Subcutaneous abdominal adipose tissue (tissue), 5 donors: ENCODE measurements at regions not wholly inside any gene's neighbourhood (a gene's known extent, or its start where the extent isn't known, plus 50 kb on each side); places are given as distances from the start of the nearest gene placed in this dataset.

ENCODE experiments used
- H3K27ac ChIP-seq: one replicate; pipeline ENCODE4 v1.7.0; 2013; ENCODE audit warnings: low read depth, mild to moderate bottlenecking, inconsistent platforms, low read length, moderate library complexity
- H3K27me3 ChIP-seq, 5 donors: one replicate each; pipeline ENCODE4 v1.7.0; 2013; ENCODE audit warnings: low read length in 5 of 5, inconsistent platforms in 1 of 5; ENCODE audit not compliant: control insufficient read depth in 5 of 5, insufficient read depth in 4 of 5
- H3K36me3 ChIP-seq, 5 donors: one replicate each; pipeline ENCODE4 v1.7.0; 2013; ENCODE audit warnings: low read length in 5 of 5; ENCODE audit not compliant: control insufficient read depth in 5 of 5, insufficient read depth in 5 of 5
- H3K4me1 ChIP-seq, 5 donors: one replicate each; pipeline ENCODE4 v1.7.0; 2013; ENCODE audit warnings: low read length in 5 of 5, mild to moderate bottlenecking in 3 of 5, moderate library complexity in 1 of 5; ENCODE audit not compliant: control insufficient read depth in 5 of 5, insufficient read depth in 5 of 5
- H3K4me3 ChIP-seq, 5 donors: one replicate each; pipeline ENCODE4 v1.7.0; 2013; ENCODE audit warnings: low read length in 5 of 5, low read depth in 1 of 5
- H3K9ac ChIP-seq, 5 donors: one replicate each; pipeline ENCODE4 v1.7.0; 2013; ENCODE audit warnings: low read length in 5 of 5, mild to moderate bottlenecking in 4 of 5, moderate library complexity in 3 of 5
- H3K9me3 ChIP-seq, 5 donors: one replicate each; pipeline ENCODE4 v1.7.0; 2013; ENCODE audit warnings: low read length in 5 of 5; ENCODE audit not compliant: control insufficient read depth in 5 of 5
- donor health status: healthy.
- donor health status: healthy.
- donor health status: healthy.
- donor health status: healthy.
- donor health status: healthy.

GRCh38 chr5:105945203-105945972 is 1725.3 kb downstream of the EFNA5 start:
- Histone ChIP-seq H3K9ac (no peak overlapping the region), H3K4me1 (peaks cover 0 to 5% (median 3%) of the 10 kb centered on the region in 5 donors), H3K9me3 (no peaks in the 10 kb centered on the region), H3K4me3 (no peak overlapping the region), H3K27ac (no peak overlapping the region), H3K36me3 (no peaks in the 10 kb centered on the region), H3K27me3 (no peaks in the 10 kb centered on the region)

DNA sequence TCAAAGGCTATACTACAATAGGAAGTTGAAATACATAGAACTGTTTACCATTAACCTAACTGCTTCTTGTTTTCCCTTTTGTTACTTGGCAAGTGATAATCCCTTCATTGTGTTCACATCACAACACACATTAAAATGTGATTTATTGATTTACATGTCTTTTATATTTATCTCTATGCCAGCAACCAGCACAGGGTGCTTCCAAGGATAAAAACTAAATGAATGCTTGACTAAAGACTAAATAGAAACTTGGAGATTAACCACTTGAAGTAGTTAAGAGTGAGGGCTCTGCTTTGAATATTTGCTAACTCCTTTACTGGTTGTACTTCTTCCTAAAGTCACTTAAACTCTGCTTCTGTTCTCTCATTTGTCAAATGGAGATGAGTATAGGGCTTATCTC is 1730.6 kb downstream of the EFNA5 start:
- peaks cover 0 to 5% (median 3%) of the 10 kb centered on the region in 5 donors for H3K4me1 ChIP-seq
- no peak overlapping the region for H3K9ac ChIP-seq
- H3K27ac ChIP-seq, result no peak overlapping the region
- H3K4me3 ChIP-seq, result no peak overlapping the region
- H3K9me3 ChIP-seq, result peaks cover 0 to 10% (median 7%) of the 10 kb centered on the region in 5 donors
- H3K27me3 ChIP-seq, result no peaks in the 10 kb centered on the region
- H3K36me3 ChIP-seq, result no peaks in the 10 kb centered on the region

- H3K4me3 ChIP-seq, result no peak overlapping the region
- no peak overlapping the region for H3K27ac ChIP-seq
- no peaks in the 10 kb centered on the region for H3K36me3 ChIP-seq
- peaks cover 0 to 10% (median 7%) of the 10 kb centered on the region in 5 donors for H3K9me3 ChIP-seq
- no peak overlapping the region for H3K9ac ChIP-seq
- peaks cover 0 to 24% (median 9%) of the 10 kb centered on the region in 5 donors for H3K4me1 ChIP-seq
- no peaks in the 10 kb centered on the region for H3K27me3 ChIP-seq
These were observed 1736.6 kb downstream of the EFNA5 start for GRCh38 chr5:105934171-105934570.

- peak overlapping the region; percentile 57 for H3K27ac ChIP-seq
- H3K36me3 ChIP-seq, result no peaks in the 10 kb centered on the region
- H3K4me3 ChIP-seq, result no peak overlapping the region
- peaks cover 0 to 24% (median 9%) of the 10 kb centered on the region in 5 donors for H3K4me1 ChIP-seq
- H3K27me3 ChIP-seq, result no peaks in the 10 kb centered on the region
- H3K9me3 ChIP-seq, result no peaks in the 10 kb centered on the region
- H3K9ac ChIP-seq, result no peak overlapping the region
These were observed 1738.8 kb downstream of the EFNA5 start for GRCh38 chr5:105931881-105932421.

DNA sequence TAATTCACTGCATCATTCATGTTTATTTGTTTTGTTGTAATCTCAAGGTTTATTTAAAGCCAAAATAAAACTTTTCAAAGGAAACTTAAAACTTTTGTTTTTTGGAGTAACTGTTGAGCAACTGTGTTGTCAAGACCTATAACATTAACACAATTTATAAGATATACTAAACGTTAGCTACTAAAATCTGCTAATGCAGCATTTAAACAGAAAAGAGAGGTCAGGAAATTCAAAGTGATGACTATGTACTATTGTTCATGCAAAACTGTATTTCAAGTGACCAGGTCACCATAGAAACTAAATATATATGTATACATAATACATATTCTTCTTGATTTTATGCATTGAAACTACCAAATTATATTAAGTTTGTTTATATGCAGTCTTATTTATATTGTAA is 1740.9 kb downstream of the EFNA5 start:
- Histone ChIP-seq H3K27me3 (no peaks in the 10 kb centered on the region), H3K27ac (no peak overlapping the region), H3K9me3 (no peaks in the 10 kb centered on the region), H3K36me3 (no peaks in the 10 kb centered on the region), H3K9ac (no peak overlapping the region), H3K4me3 (no peak overlapping the region), H3K4me1 (peaks cover 0 to 24% (median 9%) of the 10 kb centered on the region in 5 donors)

DNA sequence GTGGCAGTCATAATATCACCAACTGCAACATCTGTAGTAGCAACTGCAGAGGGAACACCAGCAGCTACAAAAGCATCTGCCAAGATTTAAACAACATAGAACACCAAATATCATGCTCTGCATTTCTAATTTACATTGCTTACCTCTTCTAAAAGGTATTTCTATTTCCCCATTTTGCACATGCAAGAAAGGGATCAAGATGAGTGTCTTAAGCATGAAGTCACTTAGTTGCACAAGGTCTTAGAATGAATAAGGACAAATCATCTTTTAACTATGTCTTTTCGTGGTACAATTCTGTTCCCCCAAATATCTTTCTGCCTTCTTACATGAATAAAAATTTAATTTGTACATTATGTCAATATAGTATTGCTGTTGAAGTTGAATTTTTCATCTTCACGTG is 1746.4 kb downstream of the EFNA5 start:
- H3K9me3 ChIP-seq, result no peaks in the 10 kb centered on the region
- H3K36me3 ChIP-seq, result no peaks in the 10 kb centered on the region
- H3K9ac ChIP-seq, result no peak overlapping the region
- H3K4me1 ChIP-seq, result no peaks in the 10 kb centered on the region
- H3K27ac ChIP-seq, result no peak overlapping the region
- H3K4me3 ChIP-seq, result no peak overlapping the region
- H3K27me3 ChIP-seq, result no peaks in the 10 kb centered on the region

DNA sequence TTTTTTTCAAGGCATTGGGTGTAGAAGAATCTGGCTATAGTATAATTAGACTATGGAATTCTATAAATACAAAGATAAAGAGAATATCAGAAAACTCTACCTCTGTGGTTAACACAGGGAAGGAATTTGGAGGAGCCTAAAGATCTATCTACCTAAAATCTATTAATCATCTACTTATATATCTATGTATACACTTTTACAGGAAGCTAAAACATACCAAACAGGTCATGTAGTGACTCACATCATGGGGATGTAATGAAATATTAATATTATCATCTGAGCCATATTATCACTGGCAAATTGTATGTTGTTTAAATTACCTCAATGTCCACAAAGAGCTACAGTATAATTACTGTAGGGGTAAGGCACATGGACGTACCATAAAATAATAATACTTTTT is 1748.2 kb downstream of the EFNA5 start:
- no peaks in the 10 kb centered on the region for H3K9me3 ChIP-seq
- H3K27ac ChIP-seq, result no peak overlapping the region
- H3K4me1 ChIP-seq, result no peaks in the 10 kb centered on the region

GRCh38 chr5:105922080-105922479 is 1748.7 kb downstream of the EFNA5 start:
- Histone ChIP-seq H3K4me1 (no peaks in the 10 kb centered on the region), H3K9me3 (no peaks in the 10 kb centered on the region), H3K9ac (no peak overlapping the region), H3K36me3 (no peaks in the 10 kb centered on the region), H3K27ac (no peak overlapping the region), H3K4me3 (no peak overlapping the region), H3K27me3 (no peaks in the 10 kb centered on the region)

More for the DNA sequence above, 1748.2 kb downstream of the EFNA5 start:
- Histone ChIP-seq H3K27me3 (no peaks in the 10 kb centered on the region), H3K4me3 (no peak overlapping the region), H3K36me3 (no peaks in the 10 kb centered on the region), H3K9ac (no peak overlapping the region)

GRCh38 chr5:105917189-105917588 is 1753.5 kb downstream of the EFNA5 start:
- no peak overlapping the region for H3K9ac ChIP-seq
- no peaks in the 10 kb centered on the region for H3K36me3 ChIP-seq
- H3K4me1 ChIP-seq, result no peaks in the 10 kb centered on the region
- H3K9me3 ChIP-seq, result no peaks in the 10 kb centered on the region
- no peak overlapping the region for H3K4me3 ChIP-seq
- H3K27ac ChIP-seq, result no peak overlapping the region
- H3K27me3 ChIP-seq, result no peaks in the 10 kb centered on the region

DNA sequence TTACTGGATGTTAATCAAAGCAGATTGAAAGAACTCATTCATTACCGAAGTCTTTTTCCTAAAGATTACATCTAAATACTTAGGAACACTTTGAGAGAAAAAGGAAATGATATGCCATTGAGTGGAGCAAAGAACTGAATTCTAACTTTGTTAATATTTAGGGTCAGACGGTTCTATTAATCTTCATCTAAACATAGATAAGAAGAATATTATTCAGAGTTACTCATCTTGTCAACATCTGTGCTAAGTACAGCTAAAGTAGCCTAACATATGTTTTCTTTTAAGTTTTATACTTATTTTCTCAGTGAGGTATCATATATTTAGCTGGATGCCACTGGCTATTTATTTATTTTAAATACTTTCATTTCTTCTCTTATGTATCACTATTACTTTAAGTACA is 1763.7 kb downstream of the EFNA5 start:
- H3K4me1 ChIP-seq, result peaks cover 0 to 7% (median 3%) of the 10 kb centered on the region in 5 donors
- no peak overlapping the region for H3K27ac ChIP-seq
- no peaks in the 10 kb centered on the region for H3K36me3 ChIP-seq
- no peaks in the 10 kb centered on the region for H3K27me3 ChIP-seq
- H3K9ac ChIP-seq, result no peak overlapping the region
- no peak overlapping the region for H3K4me3 ChIP-seq
- no peaks in the 10 kb centered on the region for H3K9me3 ChIP-seq
